ENCODE measurements at regions not wholly inside any gene's neighbourhood (a gene's known extent, or its start where the extent isn't known, plus 50 kb on each side); places are given as distances from the start of the nearest gene placed in this dataset.

DNA sequence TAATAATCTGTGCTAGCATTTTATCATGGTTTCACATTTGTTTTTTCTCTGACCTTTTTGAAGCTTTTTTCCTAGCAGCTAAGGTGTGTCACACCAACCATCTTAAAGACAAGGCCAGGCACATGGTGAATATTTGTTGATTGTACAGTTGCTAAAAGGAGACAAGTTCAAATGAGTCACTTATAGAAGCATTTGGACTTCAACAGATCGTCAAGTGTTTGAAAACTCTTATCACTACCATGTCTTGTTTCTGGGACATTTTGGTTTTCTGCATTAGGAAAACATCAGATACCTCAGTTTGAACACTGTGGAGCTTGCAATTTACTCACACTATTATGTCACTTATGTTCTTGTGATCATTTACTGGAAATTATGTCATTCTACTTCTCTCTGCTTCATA is 407.3 kb downstream of the USP25 start:
- intact Hi-C loops (cut with micrococcal nuclease) = no loop called here

DNA sequence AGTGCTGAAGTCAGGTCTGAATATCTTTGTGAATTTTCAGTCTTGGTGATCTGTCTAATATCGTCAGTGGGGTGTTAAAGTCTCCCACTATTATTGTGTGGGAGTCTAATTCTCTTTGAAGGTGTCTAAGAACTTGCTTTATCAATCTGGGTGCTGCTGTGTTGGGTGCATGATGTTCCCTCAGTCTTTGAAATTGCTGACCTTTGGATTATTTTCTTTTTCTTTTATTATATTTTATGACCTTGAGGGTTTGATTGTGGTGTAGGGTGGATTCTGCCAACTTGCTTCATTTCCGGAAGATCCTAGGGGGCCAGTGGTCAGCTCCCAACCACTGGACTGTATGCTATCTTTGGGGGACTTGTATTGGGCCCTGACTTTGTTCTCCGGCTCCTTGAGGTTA is 415.3 kb downstream of the USP25 start:
- H3K4me3 Mint-ChIP-seq = no peak overlapping the region
- H3K4me1 Mint-ChIP-seq (ENCODE audit: low read depth) = no peaks in the 10 kb centered on the region
- no peaks in the 10 kb centered on the region for H3K36me3 Mint-ChIP-seq (ENCODE audit: low read depth)
- no peak overlapping the region for H3K27ac Mint-ChIP-seq
- DNase-seq = no peak
- TF ChIP-seq, protein P1, sequence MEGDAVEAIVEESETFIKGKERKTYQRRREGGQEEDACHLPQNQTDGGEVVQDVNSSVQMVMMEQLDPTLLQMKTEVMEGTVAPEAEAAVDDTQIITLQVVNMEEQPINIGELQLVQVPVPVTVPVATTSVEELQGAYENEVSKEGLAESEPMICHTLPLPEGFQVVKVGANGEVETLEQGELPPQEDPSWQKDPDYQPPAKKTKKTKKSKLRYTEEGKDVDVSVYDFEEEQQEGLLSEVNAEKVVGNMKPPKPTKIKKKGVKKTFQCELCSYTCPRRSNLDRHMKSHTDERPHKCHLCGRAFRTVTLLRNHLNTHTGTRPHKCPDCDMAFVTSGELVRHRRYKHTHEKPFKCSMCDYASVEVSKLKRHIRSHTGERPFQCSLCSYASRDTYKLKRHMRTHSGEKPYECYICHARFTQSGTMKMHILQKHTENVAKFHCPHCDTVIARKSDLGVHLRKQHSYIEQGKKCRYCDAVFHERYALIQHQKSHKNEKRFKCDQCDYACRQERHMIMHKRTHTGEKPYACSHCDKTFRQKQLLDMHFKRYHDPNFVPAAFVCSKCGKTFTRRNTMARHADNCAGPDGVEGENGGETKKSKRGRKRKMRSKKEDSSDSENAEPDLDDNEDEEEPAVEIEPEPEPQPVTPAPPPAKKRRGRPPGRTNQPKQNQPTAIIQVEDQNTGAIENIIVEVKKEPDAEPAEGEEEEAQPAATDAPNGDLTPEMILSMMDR (IDR thresholded peaks at IDR 0.05) = no peak
- intact Hi-C loops (cut with micrococcal nuclease) = no loop called here
- ATAC-seq = no peak
- CTCF ChIA-PET = no interaction called here
- no peaks in the 10 kb centered on the region for H3K9me3 Mint-ChIP-seq
- POLR2A ChIA-PET = no interaction called here
- no peaks in the 10 kb centered on the region for H3K27me3 Mint-ChIP-seq

More for the DNA sequence above, 407.3 kb downstream of the USP25 start:
- POLR2A ChIA-PET = no interaction called here
- no peak overlapping the region for H3K4me3 Mint-ChIP-seq
- no peaks in the 10 kb centered on the region for H3K9me3 Mint-ChIP-seq
- no peaks in the 10 kb centered on the region for H3K27me3 Mint-ChIP-seq
- no peaks in the 10 kb centered on the region for H3K36me3 Mint-ChIP-seq (ENCODE audit: low read depth)
- CTCF ChIA-PET = no interaction called here
- no peaks in the 10 kb centered on the region for H3K4me1 Mint-ChIP-seq (ENCODE audit: low read depth)
- DNase-seq = no peak
- TF ChIP-seq, protein P1 (IDR thresholded peaks at IDR 0.05) = no peak
- no peak overlapping the region for H3K27ac Mint-ChIP-seq
- ATAC-seq = no peak

DNA sequence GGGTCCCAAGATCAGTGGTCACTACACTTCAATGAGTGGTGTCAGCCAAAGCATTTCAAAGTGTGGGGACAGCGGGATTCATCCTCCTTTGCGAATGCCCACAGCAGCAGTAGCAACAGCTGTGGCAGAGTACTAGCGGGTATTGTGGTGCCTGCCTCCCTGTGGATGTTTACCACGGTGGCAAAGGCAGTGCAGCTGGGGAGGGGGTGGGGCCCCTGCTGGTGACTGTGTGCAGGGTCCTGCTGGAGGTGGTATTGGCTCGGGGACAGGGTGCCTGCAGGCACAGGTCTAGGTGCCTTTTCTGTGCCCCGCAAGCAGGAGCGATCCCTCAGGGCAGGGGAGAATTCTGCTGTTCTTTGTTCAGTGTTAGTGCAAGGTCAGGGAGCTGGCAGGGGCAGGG is 415.7 kb downstream of the USP25 start:
- TF ChIP-seq, protein P1 (IDR thresholded peaks at IDR 0.05) = no peak
- POLR2A ChIA-PET = no interaction called here
- no peak for ATAC-seq
- intact Hi-C loops (cut with micrococcal nuclease) = no loop called here
- CTCF ChIA-PET = no interaction called here
- Mint-ChIP-seq H3K27me3 (no peaks in the 10 kb centered on the region), H3K4me3 (no peak overlapping the region), H3K9me3 (no peaks in the 10 kb centered on the region), H3K4me1 (ENCODE audit: low read depth) (no peaks in the 10 kb centered on the region), H3K27ac (no peak overlapping the region), H3K36me3 (ENCODE audit: low read depth) (no peaks in the 10 kb centered on the region)
- no peak for DNase-seq

DNA sequence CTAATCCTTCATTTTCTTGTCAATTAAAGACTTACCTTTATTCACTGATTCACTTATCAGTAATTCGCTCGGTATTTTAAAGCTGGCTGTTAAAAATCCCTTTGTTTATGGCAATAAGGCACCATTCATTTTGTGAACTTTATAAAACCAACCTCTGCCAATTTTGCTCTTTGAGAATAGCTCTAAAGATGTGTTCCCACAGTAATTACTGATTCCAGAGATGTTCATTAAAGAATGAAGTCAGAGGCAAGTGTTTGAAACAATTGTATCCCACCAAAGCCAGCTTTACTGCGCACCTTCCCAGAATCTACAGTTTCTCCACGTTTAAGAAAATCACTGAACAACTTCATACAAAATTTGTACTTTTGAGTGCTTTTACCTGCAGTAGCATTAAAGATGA is 424.5 kb downstream of the USP25 start:
- Mint-ChIP-seq H3K4me1 (ENCODE audit: low read depth) (no peaks in the 10 kb centered on the region), H3K9me3 (no peaks in the 10 kb centered on the region), H3K27ac (no peak overlapping the region), H3K4me3 (no peak overlapping the region), H3K36me3 (ENCODE audit: low read depth) (no peaks in the 10 kb centered on the region), H3K27me3 (no peaks in the 10 kb centered on the region)
- intact Hi-C loops (cut with micrococcal nuclease) = no loop called here
- no peak for ATAC-seq
- DNase-seq = no peak
- CTCF ChIA-PET = interaction anchor here (1.4 kb wide), 1 partner anchor 10 kb away, joined by 4 read pairs; no protein-coding TSS in a partner anchor
- POLR2A ChIA-PET = no interaction called here
- TF ChIP-seq, protein P1 (IDR thresholded peaks at IDR 0.05) = no peak

DNA sequence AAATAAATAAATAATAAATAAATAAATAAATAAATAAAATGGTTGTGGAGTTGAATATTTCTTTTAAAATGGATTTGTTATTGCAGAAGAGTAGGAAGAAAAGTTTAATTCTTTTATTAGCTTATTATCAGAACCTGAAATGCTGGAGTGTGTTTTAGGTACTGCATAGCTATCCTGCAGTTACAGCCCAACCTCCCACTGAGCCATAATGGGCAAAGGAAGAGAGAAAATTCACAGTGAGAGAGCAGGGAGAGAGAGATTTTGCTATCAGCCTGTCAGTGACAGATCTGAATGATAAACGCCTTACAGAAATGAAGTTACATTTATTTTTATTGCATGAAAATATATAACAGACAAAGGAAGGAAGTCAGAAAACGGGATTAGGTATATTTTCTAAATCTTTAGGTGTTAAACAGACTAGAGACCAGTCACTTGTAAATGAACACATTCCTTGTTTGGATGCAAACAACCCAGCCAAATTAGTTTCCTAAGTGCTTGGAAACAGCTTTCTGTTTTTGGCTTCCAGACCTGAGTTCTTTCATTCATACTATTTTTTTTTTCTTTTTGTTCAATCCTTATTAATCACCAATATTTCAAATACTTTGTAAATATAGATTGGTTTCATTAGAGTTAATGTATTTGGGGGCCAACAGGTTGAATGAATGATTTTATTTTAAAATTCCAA is 425.3 kb downstream of the USP25 start:
- ChIA-PET POLR2A (no interaction called here), CTCF (interaction anchor here (1.4 kb wide), 1 partner anchor 11 kb away, joined by 4 read pairs; no protein-coding TSS in a partner anchor)
- H3K9me3 Mint-ChIP-seq = no peaks in the 10 kb centered on the region
- TF ChIP-seq, protein P1 (IDR thresholded peaks at IDR 0.05) = no peak
- no peaks in the 10 kb centered on the region for H3K27me3 Mint-ChIP-seq
- no peaks in the 10 kb centered on the region for H3K36me3 Mint-ChIP-seq (ENCODE audit: low read depth)
- DNase-seq (no peak), ATAC-seq (no peak)
- no peak overlapping the region for H3K27ac Mint-ChIP-seq
- no peak overlapping the region for H3K4me3 Mint-ChIP-seq
- intact Hi-C loops (cut with micrococcal nuclease) = no loop called here
- H3K4me1 Mint-ChIP-seq (ENCODE audit: low read depth) = no peaks in the 10 kb centered on the region
